WERI-Rb-1 (cell line): ENCODE measurements at regions not wholly inside any gene's neighbourhood (a gene's known extent, or its start where the extent isn't known, plus 50 kb on each side); places are given as distances from the start of the nearest gene placed in this dataset.
"Not testable (repeated sequence)": the region's sequence is repeated elsewhere in the genome, so short reads cannot be mapped to it uniquely, and the experiment has no call there.

Experiments
- DNase-seq: peaks from one replicate; pipeline ENCODE4 v3.0.0-alpha.2; 2020
- H3K27ac ChIP-seq: fragments of 250-450 bp; sonication (Bioruptor Pico); 2 replicates; pipeline ENCODE4 v1.5.1; 2020; ENCODE audit warnings: mild to moderate bottlenecking, moderate library complexity
- H3K27me3 ChIP-seq: fragments of 250-450 bp; sonication (Bioruptor Pico); 2 replicates; pipeline ENCODE4 v1.5.1; 2021; ENCODE audit warnings: mild to moderate bottlenecking, low read depth, moderate library complexity; ENCODE audit not compliant: insufficient read depth, severe bottlenecking
- H3K36me3 ChIP-seq: fragments of 250-450 bp; sonication (Bioruptor Pico); 2 replicates; pipeline ENCODE4 v1.5.1; 2020; ENCODE audit warnings: mild to moderate bottlenecking, moderate library complexity
- H3K4me3 ChIP-seq: 2 replicates; pipeline ENCODE4 v1.5.1; 2011; ENCODE audit warnings: low read depth, mild to moderate bottlenecking, control low read depth, low read length
- H3K9me3 ChIP-seq: fragments of 250-450 bp; sonication (Bioruptor Pico); 2 replicates; pipeline ENCODE4 v1.5.1; 2021; ENCODE audit warnings: mild to moderate bottlenecking, moderate library complexity; ENCODE audit not compliant: severe bottlenecking
- TF ChIP-seq, protein P1 (sequence below): IDR thresholded peaks from 2 replicates; pipeline ENCODE4 v1.5.1; 2011; ENCODE audit warnings: low read depth, mild to moderate bottlenecking, control low read depth, inconsistent platforms, low read length

DNA sequence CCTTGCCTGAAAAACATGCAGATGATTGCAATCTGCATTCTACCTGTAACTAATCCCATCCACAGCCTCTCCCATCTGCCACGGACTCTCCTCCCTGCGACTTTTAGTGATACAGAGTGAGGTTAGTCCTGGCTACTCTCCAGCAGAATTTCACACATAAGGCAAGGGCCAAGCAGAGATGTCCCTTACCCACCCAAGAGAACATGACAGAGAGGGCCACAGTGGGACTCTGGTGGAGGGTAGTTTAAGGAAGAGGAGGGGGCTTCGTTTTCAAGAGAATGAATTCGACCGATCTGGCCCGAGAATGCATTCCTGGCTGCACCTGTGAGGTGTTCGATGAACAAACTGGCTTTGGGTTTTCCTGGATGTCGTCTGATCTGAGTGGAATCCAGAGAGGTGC lies 87.5 kb upstream of the SIM2 start:
- Histone ChIP-seq H3K27ac (no peak overlapping the region), H3K4me3 (no peak overlapping the region), H3K27me3 (peaks cover 2% of the 10 kb centered on the region), H3K36me3 (no peaks in the 10 kb centered on the region), H3K9me3 (peaks cover 24% of the 10 kb centered on the region)
- no peak for DNase-seq
- TF ChIP-seq, protein P1, sequence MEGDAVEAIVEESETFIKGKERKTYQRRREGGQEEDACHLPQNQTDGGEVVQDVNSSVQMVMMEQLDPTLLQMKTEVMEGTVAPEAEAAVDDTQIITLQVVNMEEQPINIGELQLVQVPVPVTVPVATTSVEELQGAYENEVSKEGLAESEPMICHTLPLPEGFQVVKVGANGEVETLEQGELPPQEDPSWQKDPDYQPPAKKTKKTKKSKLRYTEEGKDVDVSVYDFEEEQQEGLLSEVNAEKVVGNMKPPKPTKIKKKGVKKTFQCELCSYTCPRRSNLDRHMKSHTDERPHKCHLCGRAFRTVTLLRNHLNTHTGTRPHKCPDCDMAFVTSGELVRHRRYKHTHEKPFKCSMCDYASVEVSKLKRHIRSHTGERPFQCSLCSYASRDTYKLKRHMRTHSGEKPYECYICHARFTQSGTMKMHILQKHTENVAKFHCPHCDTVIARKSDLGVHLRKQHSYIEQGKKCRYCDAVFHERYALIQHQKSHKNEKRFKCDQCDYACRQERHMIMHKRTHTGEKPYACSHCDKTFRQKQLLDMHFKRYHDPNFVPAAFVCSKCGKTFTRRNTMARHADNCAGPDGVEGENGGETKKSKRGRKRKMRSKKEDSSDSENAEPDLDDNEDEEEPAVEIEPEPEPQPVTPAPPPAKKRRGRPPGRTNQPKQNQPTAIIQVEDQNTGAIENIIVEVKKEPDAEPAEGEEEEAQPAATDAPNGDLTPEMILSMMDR, result no peak

DNA sequence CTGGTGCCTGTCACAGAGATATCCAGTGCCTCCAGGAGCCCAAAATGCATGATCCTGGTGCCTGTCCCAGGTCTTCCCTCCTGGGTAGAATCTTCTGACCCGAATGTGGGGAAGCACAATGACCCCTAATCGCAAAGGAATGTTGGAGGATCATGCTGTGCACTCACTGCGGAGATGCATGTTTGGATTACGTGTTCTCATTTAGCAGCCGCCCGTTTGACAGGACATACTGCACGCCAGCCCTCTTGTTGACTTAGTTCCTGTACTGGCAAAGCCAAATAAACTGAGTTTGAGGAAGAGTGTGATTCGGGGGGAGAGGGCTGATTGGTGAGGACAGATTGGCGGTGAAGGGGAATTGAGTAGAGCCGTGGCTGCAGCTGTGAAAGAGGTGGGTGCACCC lies 85.9 kb upstream of the SIM2 start:
- DNase-seq, result no peak
- H3K27me3 ChIP-seq, result peaks cover 8% of the 10 kb centered on the region

DNA sequence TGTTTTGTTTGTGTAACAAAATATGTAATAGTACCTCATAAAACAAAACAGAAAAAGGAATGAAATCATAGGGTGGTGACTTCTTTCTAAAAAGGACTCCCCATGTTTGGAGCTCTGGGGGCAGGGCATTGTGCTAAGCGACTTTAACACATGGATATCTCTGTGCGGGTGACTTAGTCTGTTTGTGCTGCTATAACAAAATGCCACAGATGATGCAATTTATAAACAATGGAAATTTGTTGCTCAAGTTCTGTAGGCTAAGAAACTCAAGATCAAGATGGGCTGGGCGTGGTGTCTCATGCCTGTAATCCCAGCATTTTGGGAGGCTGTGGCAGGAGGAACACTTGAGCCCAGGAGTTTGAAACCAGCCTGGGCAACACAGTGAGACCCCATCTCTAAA lies 85.4 kb upstream of the SIM2 start:
- no peak for DNase-seq
- Histone ChIP-seq H3K27me3 (peaks cover 8% of the 10 kb centered on the region), H3K27ac (no peak overlapping the region), H3K4me3 (no peak overlapping the region), H3K36me3 (no peaks in the 10 kb centered on the region), H3K9me3 (peaks cover 33% of the 10 kb centered on the region)
- TF ChIP-seq, protein P1, result no peak

More for the DNA sequence above, 85.9 kb upstream of the SIM2 start:
- TF ChIP-seq, protein P1, result no peak
- peaks cover 33% of the 10 kb centered on the region for H3K9me3 ChIP-seq
- no peaks in the 10 kb centered on the region for H3K36me3 ChIP-seq
- no peak overlapping the region for H3K4me3 ChIP-seq
- no peak overlapping the region for H3K27ac ChIP-seq

DNA sequence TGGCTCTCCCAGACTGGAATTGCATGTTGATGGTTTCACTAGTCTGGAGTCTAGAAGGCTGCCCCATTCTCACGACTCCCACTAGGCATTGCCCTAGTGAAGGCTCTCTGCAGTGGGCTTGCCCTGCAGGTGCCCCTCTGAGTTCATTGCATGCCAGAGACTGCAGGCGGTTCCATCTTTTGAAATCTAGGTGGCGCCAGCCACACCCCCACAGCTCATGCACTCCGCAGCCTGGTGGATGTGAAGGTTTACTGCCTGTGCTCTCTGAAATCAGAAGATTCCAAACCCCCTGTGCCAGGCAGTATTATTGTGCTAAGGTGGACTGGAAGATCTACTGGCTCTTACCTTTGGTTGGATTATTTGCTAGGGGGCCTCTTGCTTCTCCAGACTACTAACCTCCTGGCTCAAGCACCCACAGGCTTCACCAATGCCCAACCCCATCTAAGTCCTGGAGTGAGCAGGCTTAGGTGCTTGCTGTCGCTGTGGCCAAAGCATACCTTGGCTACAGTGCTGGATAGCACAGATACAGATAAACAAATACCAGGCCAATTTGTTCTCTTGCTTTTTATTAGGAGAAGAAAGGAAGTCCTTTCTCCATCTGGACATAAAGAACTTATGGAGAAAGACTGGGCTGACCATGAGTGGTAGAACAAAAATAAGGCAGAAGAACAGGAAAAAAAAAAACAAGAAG lies 83.5 kb upstream of the SIM2 start:
- Histone ChIP-seq H3K9me3 (peaks cover 28% of the 10 kb centered on the region), H3K4me3 (no peak overlapping the region), H3K27ac (no peak overlapping the region), H3K27me3 (peaks cover 11% of the 10 kb centered on the region), H3K36me3 (no peaks in the 10 kb centered on the region)
- peak; percentile 42 for DNase-seq
- TF ChIP-seq, protein P1, result peak; percentile 83

DNA sequence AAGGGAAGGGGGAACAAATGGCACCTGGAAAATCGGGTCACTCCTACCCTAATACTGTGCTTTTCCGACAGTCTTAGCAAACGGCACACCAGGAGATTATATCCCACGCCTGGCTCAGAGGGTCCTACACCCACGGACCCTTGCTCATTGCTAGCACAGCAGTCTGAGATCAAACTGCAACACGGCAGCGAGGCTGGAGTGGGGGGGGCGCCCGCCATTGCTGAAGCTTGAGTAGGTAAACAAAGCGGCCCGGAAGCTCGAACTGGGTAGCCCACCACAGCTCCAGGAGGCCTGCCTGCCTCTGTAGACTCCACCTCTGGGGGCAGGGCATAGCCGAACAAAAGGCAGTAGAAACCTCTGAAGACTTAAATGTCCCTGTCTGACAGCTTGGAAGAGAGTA lies 82.1 kb upstream of the SIM2 start:
- not testable (repeated sequence) for DNase-seq, H3K27ac ChIP-seq, H3K4me3 ChIP-seq, H3K36me3 ChIP-seq
- peaks cover 11% of the 10 kb centered on the region for H3K27me3 ChIP-seq
- H3K9me3 ChIP-seq, result peaks cover 41% of the 10 kb centered on the region

DNA sequence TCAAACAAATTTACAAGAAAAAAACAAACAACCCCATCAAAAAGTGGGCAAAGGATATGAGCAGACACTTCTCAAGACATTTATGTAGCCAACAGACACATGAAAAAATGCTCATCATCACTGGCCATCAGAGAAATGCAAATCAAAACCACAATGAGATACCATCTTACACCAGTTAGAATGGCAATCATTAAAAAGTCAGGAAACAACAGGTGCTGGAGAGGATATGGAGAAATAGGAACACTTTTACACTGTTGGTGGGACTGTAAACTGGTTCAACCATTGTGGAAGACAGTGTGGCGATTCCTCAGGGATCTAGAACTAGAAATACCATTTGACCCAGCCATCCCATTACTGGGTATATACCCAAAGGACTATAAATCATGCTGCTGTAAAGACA lies 77.1 kb upstream of the SIM2 start:
- DNase-seq, H3K27ac ChIP-seq, H3K36me3 ChIP-seq, H3K27me3 ChIP-seq, H3K4me3 ChIP-seq: not testable (repeated sequence)
- H3K9me3 ChIP-seq, result peaks cover 34% of the 10 kb centered on the region

DNA sequence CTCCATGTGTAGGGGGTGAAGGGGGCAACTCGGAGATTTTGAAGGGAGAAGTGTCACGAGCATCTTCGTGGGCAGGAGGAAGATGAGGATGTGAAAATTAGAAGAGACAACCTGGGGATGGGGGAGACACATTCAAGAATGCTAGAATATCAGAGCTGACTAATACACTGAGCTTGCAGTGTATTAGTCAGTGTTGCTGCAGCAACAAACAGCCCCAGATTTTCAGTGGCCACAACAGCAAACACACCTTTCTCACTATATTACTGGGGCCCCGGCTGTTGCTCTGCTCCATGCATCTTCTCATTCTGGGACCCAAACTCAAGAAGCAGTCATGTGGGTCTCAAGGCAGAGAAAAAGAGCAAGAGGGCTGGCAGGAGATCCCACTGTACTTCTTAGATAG lies 74.8 kb upstream of the SIM2 start:
- no peak for DNase-seq
- Histone ChIP-seq H3K27me3 (peaks cover 5% of the 10 kb centered on the region), H3K36me3 (no peaks in the 10 kb centered on the region), H3K4me3 (no peak overlapping the region), H3K27ac (no peak overlapping the region), H3K9me3 (peaks cover 29% of the 10 kb centered on the region)
- TF ChIP-seq, protein P1, result no peak
